ENCODE measurements at regions not wholly inside any gene's neighbourhood (a gene's known extent, or its start where the extent isn't known, plus 50 kb on each side); places are given as distances from the start of the nearest gene placed in this dataset.

DNA sequence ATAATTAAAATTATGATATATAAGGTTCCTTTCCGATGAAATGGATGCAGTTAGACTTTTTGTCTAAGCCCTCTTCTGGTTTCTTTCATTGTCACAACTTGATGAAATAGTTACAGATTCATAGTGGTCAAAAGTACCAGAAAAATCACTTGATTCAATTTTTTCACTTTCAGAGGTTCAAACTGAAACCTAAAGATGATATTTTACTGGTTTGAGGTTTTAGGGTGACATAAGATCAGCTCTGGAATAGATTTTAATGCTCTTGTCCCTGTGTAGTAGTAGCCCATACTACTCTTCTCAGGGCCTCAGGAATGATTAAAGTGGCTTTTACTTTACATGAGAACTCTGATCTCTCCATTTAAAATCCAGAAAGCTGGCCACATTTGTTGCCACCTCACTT, 479.1 kb upstream of the ZNF717 start:
- FAIRE-seq (no peak), DNase-seq (no peak)
- intact Hi-C loops (cut with DNase I) = no loop called here
- TF ChIP-seq, protein P1, sequence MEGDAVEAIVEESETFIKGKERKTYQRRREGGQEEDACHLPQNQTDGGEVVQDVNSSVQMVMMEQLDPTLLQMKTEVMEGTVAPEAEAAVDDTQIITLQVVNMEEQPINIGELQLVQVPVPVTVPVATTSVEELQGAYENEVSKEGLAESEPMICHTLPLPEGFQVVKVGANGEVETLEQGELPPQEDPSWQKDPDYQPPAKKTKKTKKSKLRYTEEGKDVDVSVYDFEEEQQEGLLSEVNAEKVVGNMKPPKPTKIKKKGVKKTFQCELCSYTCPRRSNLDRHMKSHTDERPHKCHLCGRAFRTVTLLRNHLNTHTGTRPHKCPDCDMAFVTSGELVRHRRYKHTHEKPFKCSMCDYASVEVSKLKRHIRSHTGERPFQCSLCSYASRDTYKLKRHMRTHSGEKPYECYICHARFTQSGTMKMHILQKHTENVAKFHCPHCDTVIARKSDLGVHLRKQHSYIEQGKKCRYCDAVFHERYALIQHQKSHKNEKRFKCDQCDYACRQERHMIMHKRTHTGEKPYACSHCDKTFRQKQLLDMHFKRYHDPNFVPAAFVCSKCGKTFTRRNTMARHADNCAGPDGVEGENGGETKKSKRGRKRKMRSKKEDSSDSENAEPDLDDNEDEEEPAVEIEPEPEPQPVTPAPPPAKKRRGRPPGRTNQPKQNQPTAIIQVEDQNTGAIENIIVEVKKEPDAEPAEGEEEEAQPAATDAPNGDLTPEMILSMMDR (IDR thresholded peaks at IDR 0.05; ENCODE audit: borderline replicate concordance, extremely low read depth, insufficient read depth) = no peak
- Histone ChIP-seq H3K4me3 (ENCODE audit: low read length in 3 of 3) (no peak overlapping the region), H3K27ac (ENCODE audit: low read depth in 2 of 2, low read length in 2 of 2) (no peak overlapping the region), H3K9me3 (ENCODE audit: control insufficient read depth in 2 of 3, insufficient read depth in 1 of 3, low read length in 3 of 3) (no peaks in the 10 kb centered on the region), H3K9ac (ENCODE audit: low read length in 3 of 3) (no peak overlapping the region), H3K4me1 (ENCODE audit: control insufficient read depth in 2 of 3, insufficient read depth in 2 of 3, low read depth in 1 of 3, low read length in 3 of 3) (no peaks in the 10 kb centered on the region), H3K27me3 (ENCODE audit: control insufficient read depth, insufficient read depth, low read length) (no peaks in the 10 kb centered on the region), H3K36me3 (ENCODE audit: control insufficient read depth in 2 of 3, insufficient read depth in 3 of 3, low read length in 3 of 3) (no peaks in the 10 kb centered on the region)

DNA sequence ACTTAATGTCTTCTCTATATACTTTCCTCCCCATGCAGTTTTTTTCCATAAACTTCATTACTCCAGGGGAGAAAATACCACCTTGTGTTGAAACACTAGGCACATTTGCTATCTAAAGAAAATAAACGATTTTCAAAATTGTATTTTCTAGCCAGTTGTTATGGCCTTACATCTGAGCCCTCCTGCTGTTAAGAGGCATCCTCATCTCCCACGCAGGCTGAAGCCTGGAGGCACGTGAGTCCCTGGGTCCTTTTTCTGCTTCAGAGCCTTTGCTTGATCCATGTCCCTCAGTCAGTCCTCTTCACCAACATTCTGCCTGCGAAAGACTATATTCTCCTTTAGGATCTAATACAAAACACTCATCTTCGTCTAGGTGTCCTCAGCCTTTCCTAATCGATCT, 479.6 kb upstream of the ZNF717 start:
- Histone ChIP-seq H3K27ac (ENCODE audit: low read depth in 2 of 2, low read length in 2 of 2) (no peak overlapping the region), H3K9me3 (ENCODE audit: control insufficient read depth in 2 of 3, insufficient read depth in 1 of 3, low read length in 3 of 3) (no peaks in the 10 kb centered on the region), H3K4me3 (ENCODE audit: low read length in 3 of 3) (no peak overlapping the region), H3K27me3 (ENCODE audit: control insufficient read depth, insufficient read depth, low read length) (no peaks in the 10 kb centered on the region), H3K9ac (ENCODE audit: low read length in 3 of 3) (no peak overlapping the region), H3K36me3 (ENCODE audit: control insufficient read depth in 2 of 3, insufficient read depth in 3 of 3, low read length in 3 of 3) (no peaks in the 10 kb centered on the region), H3K4me1 (ENCODE audit: control insufficient read depth in 2 of 3, insufficient read depth in 2 of 3, low read depth in 1 of 3, low read length in 3 of 3) (no peaks in the 10 kb centered on the region)
- TF ChIP-seq, protein P1 (IDR thresholded peaks at IDR 0.05; ENCODE audit: borderline replicate concordance, extremely low read depth, insufficient read depth) = no peak
- FAIRE-seq (no peak), DNase-seq (no peak)
- intact Hi-C loops (cut with DNase I) = no loop called here

DNA sequence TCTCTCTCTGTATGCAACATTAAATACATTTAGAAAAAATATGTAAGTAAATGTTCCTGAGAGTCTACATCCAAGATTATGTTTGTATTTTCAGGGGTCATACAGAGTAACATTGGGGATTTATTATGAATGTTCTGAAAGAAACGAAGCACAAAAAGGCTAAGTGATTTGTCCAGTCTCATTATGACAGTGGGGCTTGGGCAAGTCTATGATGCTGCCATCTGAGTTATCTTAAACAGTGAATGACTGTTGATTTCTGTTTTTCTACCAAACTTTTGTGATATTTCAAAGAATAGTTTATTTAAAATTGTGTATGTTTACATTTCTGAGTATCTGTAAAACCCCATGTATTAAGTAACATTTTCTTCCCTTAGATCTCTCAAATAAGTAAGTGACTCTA, 481.2 kb upstream of the ZNF717 start:
- TF ChIP-seq, protein P1 (IDR thresholded peaks at IDR 0.05; ENCODE audit: borderline replicate concordance, extremely low read depth, insufficient read depth) = no peak
- DNase-seq = no peak
- no peaks in the 10 kb centered on the region for H3K36me3 ChIP-seq (ENCODE audit: control insufficient read depth in 2 of 3, insufficient read depth in 3 of 3, low read length in 3 of 3)
- no peaks in the 10 kb centered on the region for H3K27me3 ChIP-seq (ENCODE audit: control insufficient read depth, insufficient read depth, low read length)
- no peaks in the 10 kb centered on the region for H3K9me3 ChIP-seq (ENCODE audit: control insufficient read depth in 2 of 3, insufficient read depth in 1 of 3, low read length in 3 of 3)
- no peaks in the 10 kb centered on the region for H3K4me1 ChIP-seq (ENCODE audit: control insufficient read depth in 2 of 3, insufficient read depth in 2 of 3, low read depth in 1 of 3, low read length in 3 of 3)
- no peak overlapping the region for H3K4me3 ChIP-seq (ENCODE audit: low read length in 3 of 3)
- H3K27ac ChIP-seq (ENCODE audit: low read depth in 2 of 2, low read length in 2 of 2) = no peak overlapping the region
- FAIRE-seq = no peak
- no peak overlapping the region for H3K9ac ChIP-seq (ENCODE audit: low read length in 3 of 3)
- intact Hi-C loops (cut with DNase I) = no loop called here

DNA sequence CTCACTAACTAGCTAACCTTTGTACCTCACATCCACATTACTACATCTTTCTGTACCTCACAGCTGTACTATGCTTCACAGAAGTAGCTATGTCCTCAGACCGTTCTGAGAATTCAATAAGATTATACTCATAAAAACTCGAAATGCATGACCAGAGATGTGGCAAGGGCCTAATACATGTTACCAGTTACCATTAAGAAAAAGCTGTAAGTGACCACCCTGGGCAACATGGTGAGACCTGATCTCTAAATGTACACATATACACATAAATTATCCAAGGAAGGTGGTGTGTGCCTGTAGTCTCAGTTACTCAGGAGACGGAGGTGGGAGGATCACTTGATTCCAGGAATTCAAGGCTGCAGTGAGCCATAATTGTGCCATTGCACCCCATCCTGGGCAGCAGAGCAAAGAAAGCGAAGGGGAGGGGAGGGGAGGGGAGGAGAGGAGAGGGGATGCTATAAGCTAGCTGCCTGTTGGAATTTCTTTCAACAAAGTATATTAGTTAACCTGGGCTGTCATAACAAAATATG, 482.6 kb upstream of the ZNF717 start:
- FAIRE-seq (no peak), DNase-seq (peak in 4 of 5 donors; percentile 48 to 83 (median 76))
- TF ChIP-seq, protein P1 (IDR thresholded peaks at IDR 0.05; ENCODE audit: borderline replicate concordance, extremely low read depth, insufficient read depth) = no peak
- Histone ChIP-seq H3K36me3 (ENCODE audit: control insufficient read depth in 2 of 3, insufficient read depth in 3 of 3, low read length in 3 of 3) (no peaks in the 10 kb centered on the region), H3K4me1 (ENCODE audit: control insufficient read depth in 2 of 3, insufficient read depth in 2 of 3, low read depth in 1 of 3, low read length in 3 of 3) (no peaks in the 10 kb centered on the region), H3K27ac (ENCODE audit: low read depth in 2 of 2, low read length in 2 of 2) (no peak overlapping the region), H3K27me3 (ENCODE audit: control insufficient read depth, insufficient read depth, low read length) (no peaks in the 10 kb centered on the region), H3K4me3 (ENCODE audit: low read length in 3 of 3) (no peak overlapping the region), H3K9me3 (ENCODE audit: control insufficient read depth in 2 of 3, insufficient read depth in 1 of 3, low read length in 3 of 3) (no peaks in the 10 kb centered on the region), H3K9ac (ENCODE audit: low read length in 3 of 3) (no peak overlapping the region)
- intact Hi-C loops (cut with DNase I) = no loop called here
